ENCODE measurements at regions not wholly inside any gene's neighbourhood (a gene's known extent, or its start where the extent isn't known, plus 50 kb on each side); places are given as distances from the start of the nearest gene placed in this dataset.

GRCh38 chr9:118613996-118614395, 755.2 kb downstream of the BRINP1 start:
- no peaks in the 10 kb centered on the region for H3K36me3 ChIP-seq (ENCODE audit: insufficient read depth in 1 of 2, low read depth in 1 of 2)
- H3K4me1 ChIP-seq, result no peaks in the 10 kb centered on the region
- H3K9me3 ChIP-seq, result no peaks in the 10 kb centered on the region
- H3K27me3 ChIP-seq (ENCODE audit: insufficient read depth in 3 of 3, low read length in 2 of 3), result no peaks in the 10 kb centered on the region
- H3K27ac ChIP-seq, result no peak overlapping the region
- no peak for DNase-seq
- no peak for TF ChIP-seq CTCF (IDR thresholded peaks at IDR 0.05)
- WGBS, 3 donors, result 69 to 83% (median 71%) methylated on average over 1 of the region's 1 CpG
- no peak overlapping the region for H3K4me3 ChIP-seq
- intact Hi-C loops (cut with DNase I), result no loop called here
- no peak for ATAC-seq

- no peak overlapping the region for H3K4me3 ChIP-seq
- H3K9me3 ChIP-seq, result no peaks in the 10 kb centered on the region
- H3K36me3 ChIP-seq (ENCODE audit: insufficient read depth in 1 of 2, low read depth in 1 of 2), result no peaks in the 10 kb centered on the region
- no peak overlapping the region for H3K27ac ChIP-seq
- WGBS, 3 donors, result 77 to 95% (median 84%) methylated on average over 1 of the region's 1 CpG
- DNase-seq, result no peak
- H3K27me3 ChIP-seq (ENCODE audit: insufficient read depth in 3 of 3, low read length in 2 of 3), result no peaks in the 10 kb centered on the region
- no peaks in the 10 kb centered on the region for H3K4me1 ChIP-seq
- intact Hi-C loops (cut with DNase I), result no loop called here
- no peak for TF ChIP-seq CTCF (IDR thresholded peaks at IDR 0.05)
- ATAC-seq, result no peak
These were observed 751.2 kb downstream of the BRINP1 start for GRCh38 chr9:118618084-118618483.

GRCh38 chr9:118618849-118619248, 750.4 kb downstream of the BRINP1 start:
- TF ChIP-seq CTCF (IDR thresholded peaks at IDR 0.05), result no peak
- no peaks in the 10 kb centered on the region for H3K36me3 ChIP-seq (ENCODE audit: insufficient read depth in 1 of 2, low read depth in 1 of 2)
- H3K9me3 ChIP-seq, result no peaks in the 10 kb centered on the region
- DNase-seq, result no peak
- H3K4me1 ChIP-seq, result no peaks in the 10 kb centered on the region
- 66 to 79% (median 72%) methylated on average over 2 of the region's 2 CpGs for WGBS, 3 donors
- no peak for ATAC-seq
- no peak overlapping the region for H3K27ac ChIP-seq
- intact Hi-C loops (cut with DNase I), result no loop called here
- H3K4me3 ChIP-seq, result no peak overlapping the region
- H3K27me3 ChIP-seq (ENCODE audit: insufficient read depth in 3 of 3, low read length in 2 of 3), result no peaks in the 10 kb centered on the region

- Histone ChIP-seq H3K27me3 (ENCODE audit: insufficient read depth in 3 of 3, low read length in 2 of 3) (no peaks in the 10 kb centered on the region), H3K36me3 (ENCODE audit: insufficient read depth in 1 of 2, low read depth in 1 of 2) (no peaks in the 10 kb centered on the region), H3K4me3 (no peak overlapping the region), H3K27ac (no peak overlapping the region), H3K4me1 (no peaks in the 10 kb centered on the region), H3K9me3 (no peaks in the 10 kb centered on the region)
- intact Hi-C loops (cut with DNase I), result no loop called here
- no peak for ATAC-seq
- DNase-seq, result no peak
- WGBS, 3 donors, result 75 to 84% (median 83%) methylated on average over 3 of the region's 3 CpGs
- no peak for TF ChIP-seq CTCF (IDR thresholded peaks at IDR 0.05)
These were observed 744.6 kb downstream of the BRINP1 start for GRCh38 chr9:118624608-118625007.

- H3K27me3 ChIP-seq (ENCODE audit: insufficient read depth in 3 of 3, low read length in 2 of 3), result no peaks in the 10 kb centered on the region
- H3K36me3 ChIP-seq (ENCODE audit: insufficient read depth in 1 of 2, low read depth in 1 of 2), result no peaks in the 10 kb centered on the region
- 52 to 59% (median 58%) methylated on average over 2 of the region's 2 CpGs for WGBS, 3 donors
- no peak for TF ChIP-seq CTCF (IDR thresholded peaks at IDR 0.05)
- H3K4me3 ChIP-seq, result no peak overlapping the region
- DNase-seq (no peak), ATAC-seq (no peak)
- H3K9me3 ChIP-seq, result no peaks in the 10 kb centered on the region
- H3K27ac ChIP-seq, result no peak overlapping the region
- intact Hi-C loops (cut with DNase I), result no loop called here
- H3K4me1 ChIP-seq, result no peaks in the 10 kb centered on the region
These were observed 739.2 kb downstream of the BRINP1 start for GRCh38 chr9:118630079-118630478.

All from psoas muscle (tissue), 7 donors.